ENCODE measurements at regions not wholly inside any gene's neighbourhood (a gene's known extent, or its start where the extent isn't known, plus 50 kb on each side); places are given as distances from the start of the nearest gene placed in this dataset.

DNA sequence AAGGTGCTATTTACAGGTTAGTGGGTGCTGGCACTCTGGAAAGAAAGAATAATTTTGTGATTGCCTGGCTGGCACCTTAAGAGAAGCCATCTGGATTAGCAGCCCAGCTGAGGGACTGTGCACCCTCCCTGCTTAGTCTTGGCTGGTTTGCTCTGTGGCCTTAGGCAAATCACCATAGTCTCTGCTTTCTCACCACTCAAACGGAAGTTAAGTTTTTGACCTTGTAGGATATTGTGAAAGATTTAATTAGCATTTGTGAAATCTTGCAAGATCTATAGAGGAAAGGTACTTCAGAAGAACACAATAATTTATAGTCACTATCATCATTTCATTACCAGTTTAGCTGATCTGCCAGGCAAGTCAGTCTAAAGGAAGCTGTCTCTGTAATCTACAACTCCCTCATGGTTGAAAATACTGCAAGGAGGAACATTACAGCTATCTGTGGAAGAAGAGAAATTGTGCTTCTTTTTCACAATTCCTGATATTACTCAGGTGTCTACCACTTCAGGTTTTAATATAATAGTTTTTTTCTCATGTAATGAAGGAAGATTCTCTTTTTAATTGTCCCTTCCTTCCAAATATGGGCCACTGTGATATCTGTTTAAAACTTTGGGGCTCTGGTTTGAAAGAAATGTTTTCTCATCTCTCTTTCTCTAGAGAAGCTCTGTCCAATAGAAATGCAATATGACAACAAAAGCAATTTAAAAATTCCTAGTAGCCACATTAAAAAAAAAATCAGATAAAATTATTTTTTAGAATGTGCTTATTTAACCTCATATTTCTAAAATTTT is 219.6 kb downstream of the PTEN start:
- Histone ChIP-seq H4K20me1 (ENCODE audit: control insufficient read depth, extremely low read depth, insufficient read depth, low read length) (no peaks in the 10 kb centered on the region), H3K9me3 (ENCODE audit: control insufficient read depth, insufficient read depth, low read depth, low read length) (no peaks in the 10 kb centered on the region), H3K79me2 (ENCODE audit: control insufficient read depth, insufficient read depth, low read length) (no peaks in the 10 kb centered on the region), H3K27me3 (ENCODE audit: control insufficient read depth, insufficient read depth, low read length) (no peaks in the 10 kb centered on the region), H3K4me2 (ENCODE audit: extremely low read depth, insufficient read depth, low read length) (no peak overlapping the region), H3K27ac (ENCODE audit: insufficient read depth, low read length) (no peak overlapping the region), H3K36me3 (ENCODE audit: control insufficient read depth, insufficient read depth, low read length) (no peaks in the 10 kb centered on the region), H3K9ac (ENCODE audit: insufficient read depth, low read length) (no peak overlapping the region), H2AFZ (ENCODE audit: low read length) (no peak overlapping the region), H3K4me3 (replicated peaks in 1 of 4; ENCODE audit: control extremely low read depth in 1 of 4, insufficient read depth in 1 of 4, low read depth in 3 of 4, low read length in 4 of 4) (no peak overlapping the region), H3K4me1 (ENCODE audit: control insufficient read depth, extremely low read depth, insufficient read depth, low read length) (peaks cover 14% of the 10 kb centered on the region)
- no peak for DNase-seq (ENCODE audit: low read depth in 2 of 2)
- no peak for TF ChIP-seq EZH2 (IDR thresholded peaks at IDR 0.05; ENCODE audit: low read length, missing control alignments)
- TF ChIP-seq, protein P1, sequence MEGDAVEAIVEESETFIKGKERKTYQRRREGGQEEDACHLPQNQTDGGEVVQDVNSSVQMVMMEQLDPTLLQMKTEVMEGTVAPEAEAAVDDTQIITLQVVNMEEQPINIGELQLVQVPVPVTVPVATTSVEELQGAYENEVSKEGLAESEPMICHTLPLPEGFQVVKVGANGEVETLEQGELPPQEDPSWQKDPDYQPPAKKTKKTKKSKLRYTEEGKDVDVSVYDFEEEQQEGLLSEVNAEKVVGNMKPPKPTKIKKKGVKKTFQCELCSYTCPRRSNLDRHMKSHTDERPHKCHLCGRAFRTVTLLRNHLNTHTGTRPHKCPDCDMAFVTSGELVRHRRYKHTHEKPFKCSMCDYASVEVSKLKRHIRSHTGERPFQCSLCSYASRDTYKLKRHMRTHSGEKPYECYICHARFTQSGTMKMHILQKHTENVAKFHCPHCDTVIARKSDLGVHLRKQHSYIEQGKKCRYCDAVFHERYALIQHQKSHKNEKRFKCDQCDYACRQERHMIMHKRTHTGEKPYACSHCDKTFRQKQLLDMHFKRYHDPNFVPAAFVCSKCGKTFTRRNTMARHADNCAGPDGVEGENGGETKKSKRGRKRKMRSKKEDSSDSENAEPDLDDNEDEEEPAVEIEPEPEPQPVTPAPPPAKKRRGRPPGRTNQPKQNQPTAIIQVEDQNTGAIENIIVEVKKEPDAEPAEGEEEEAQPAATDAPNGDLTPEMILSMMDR (conservative IDR thresholded peaks at IDR 0.05 in 1 of 2, IDR thresholded peaks at IDR 0.05 in 1 of 2; ENCODE audit: low read depth in 1 of 2, low read length in 2 of 2), result no peak

DNA sequence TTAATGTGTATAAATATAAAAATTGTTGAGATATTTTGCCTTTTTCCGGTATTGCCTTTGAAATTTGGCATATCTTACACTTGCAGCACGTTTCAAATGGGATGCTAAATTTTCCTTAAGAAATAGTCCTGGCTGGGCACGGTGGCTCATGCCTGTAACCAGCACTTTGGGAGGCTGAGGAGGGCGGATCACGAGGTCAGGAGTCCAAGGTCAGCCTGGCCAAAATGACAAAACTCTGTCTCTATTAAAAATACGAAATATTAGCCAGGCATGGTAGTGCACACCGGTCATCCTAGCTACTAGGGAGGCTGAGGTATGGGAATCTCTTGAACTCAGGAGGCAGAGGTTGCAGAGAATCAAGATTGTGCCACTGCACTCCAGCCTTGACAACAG is 220.2 kb downstream of the PTEN start:
- Histone ChIP-seq H3K9ac (ENCODE audit: insufficient read depth, low read length) (no peak overlapping the region), H3K4me1 (ENCODE audit: control insufficient read depth, extremely low read depth, insufficient read depth, low read length) (peaks cover 14% of the 10 kb centered on the region), H4K20me1 (ENCODE audit: control insufficient read depth, extremely low read depth, insufficient read depth, low read length) (no peaks in the 10 kb centered on the region), H3K27me3 (ENCODE audit: control insufficient read depth, insufficient read depth, low read length) (no peaks in the 10 kb centered on the region), H3K27ac (ENCODE audit: insufficient read depth, low read length) (no peak overlapping the region), H3K79me2 (ENCODE audit: control insufficient read depth, insufficient read depth, low read length) (no peaks in the 10 kb centered on the region), H3K9me3 (ENCODE audit: control insufficient read depth, insufficient read depth, low read depth, low read length) (no peaks in the 10 kb centered on the region), H3K4me2 (ENCODE audit: extremely low read depth, insufficient read depth, low read length) (no peak overlapping the region), H3K36me3 (ENCODE audit: control insufficient read depth, insufficient read depth, low read length) (no peaks in the 10 kb centered on the region), H2AFZ (ENCODE audit: low read length) (no peak overlapping the region), H3K4me3 (replicated peaks in 1 of 4; ENCODE audit: control extremely low read depth in 1 of 4, insufficient read depth in 1 of 4, low read depth in 3 of 4, low read length in 4 of 4) (no peak overlapping the region)
- no peak for DNase-seq (ENCODE audit: low read depth in 2 of 2)
- TF ChIP-seq EZH2 (IDR thresholded peaks at IDR 0.05; ENCODE audit: low read length, missing control alignments), result no peak
- TF ChIP-seq, protein P1 (conservative IDR thresholded peaks at IDR 0.05 in 1 of 2, IDR thresholded peaks at IDR 0.05 in 1 of 2; ENCODE audit: low read depth in 1 of 2, low read length in 2 of 2), result no peak

DNA sequence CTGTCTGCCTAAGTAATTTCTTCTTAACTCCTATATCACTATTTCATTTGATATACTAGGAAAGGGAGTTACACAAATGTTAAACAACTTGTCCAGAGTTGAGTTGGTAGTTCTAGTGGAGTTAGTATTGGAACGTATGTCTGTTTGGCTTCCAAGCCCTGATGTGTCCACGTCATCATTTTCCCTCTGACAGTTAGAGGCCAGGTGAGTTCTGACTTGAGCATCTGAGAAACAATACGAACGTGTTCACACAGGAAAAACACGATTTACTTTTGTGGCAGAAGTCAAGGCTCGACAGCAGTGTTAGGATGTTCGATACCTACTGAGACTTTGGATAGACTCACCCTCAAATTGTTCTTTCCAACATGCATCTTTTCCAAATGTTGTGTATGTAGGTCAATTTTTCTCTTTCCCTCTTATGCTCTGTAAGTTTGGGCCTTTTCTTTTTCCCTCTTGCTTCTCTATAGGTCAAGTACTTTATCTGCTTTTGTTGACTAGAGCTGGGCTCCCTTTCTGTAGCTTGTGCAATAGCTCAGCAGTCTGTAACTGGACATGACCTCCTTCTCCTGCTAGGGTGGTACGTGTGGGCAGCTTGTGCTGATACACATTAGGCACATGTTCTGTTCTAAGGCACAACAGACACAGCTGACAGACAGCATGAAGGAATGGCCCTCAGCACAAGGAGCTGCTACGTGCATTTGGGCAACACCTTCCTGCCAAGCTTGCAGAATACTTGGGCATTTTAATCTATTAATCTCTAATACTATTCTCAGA is 222.9 kb downstream of the PTEN start:
- no peak for DNase-seq (ENCODE audit: low read depth in 2 of 2)
- H3K79me2 ChIP-seq (ENCODE audit: control insufficient read depth, insufficient read depth, low read length), result no peaks in the 10 kb centered on the region
- H3K4me3 ChIP-seq (replicated peaks in 1 of 4; ENCODE audit: control extremely low read depth in 1 of 4, insufficient read depth in 1 of 4, low read depth in 3 of 4, low read length in 4 of 4), result no peak overlapping the region
- no peaks in the 10 kb centered on the region for H3K27me3 ChIP-seq (ENCODE audit: control insufficient read depth, insufficient read depth, low read length)
- no peak overlapping the region for H3K27ac ChIP-seq (ENCODE audit: insufficient read depth, low read length)
- no peak overlapping the region for H3K4me2 ChIP-seq (ENCODE audit: extremely low read depth, insufficient read depth, low read length)
- no peaks in the 10 kb centered on the region for H3K9me3 ChIP-seq (ENCODE audit: control insufficient read depth, insufficient read depth, low read depth, low read length)
- H4K20me1 ChIP-seq (ENCODE audit: control insufficient read depth, extremely low read depth, insufficient read depth, low read length), result no peaks in the 10 kb centered on the region
- no peak overlapping the region for H3K9ac ChIP-seq (ENCODE audit: insufficient read depth, low read length)
- no peaks in the 10 kb centered on the region for H3K36me3 ChIP-seq (ENCODE audit: control insufficient read depth, insufficient read depth, low read length)
- no peaks in the 10 kb centered on the region for H3K4me1 ChIP-seq (ENCODE audit: control insufficient read depth, extremely low read depth, insufficient read depth, low read length)
- H2AFZ ChIP-seq (ENCODE audit: low read length), result no peak overlapping the region
- TF ChIP-seq, protein P1 (conservative IDR thresholded peaks at IDR 0.05 in 1 of 2, IDR thresholded peaks at IDR 0.05 in 1 of 2; ENCODE audit: low read depth in 1 of 2, low read length in 2 of 2), result no peak
- TF ChIP-seq EZH2 (IDR thresholded peaks at IDR 0.05; ENCODE audit: low read length, missing control alignments), result no peak
